ENCODE measurements at regions not wholly inside any gene's neighbourhood (a gene's known extent, or its start where the extent isn't known, plus 50 kb on each side); places are given as distances from the start of the nearest gene placed in this dataset. TPM values are rescaled to one million over a fixed set of nuclear protein-coding genes. Genes with fewer than 3 reads are reported as not detected.
"Not testable (repeated sequence)": the region's sequence is repeated elsewhere in the genome, so short reads cannot be mapped to it uniquely, and the experiment has no call there.

DNA sequence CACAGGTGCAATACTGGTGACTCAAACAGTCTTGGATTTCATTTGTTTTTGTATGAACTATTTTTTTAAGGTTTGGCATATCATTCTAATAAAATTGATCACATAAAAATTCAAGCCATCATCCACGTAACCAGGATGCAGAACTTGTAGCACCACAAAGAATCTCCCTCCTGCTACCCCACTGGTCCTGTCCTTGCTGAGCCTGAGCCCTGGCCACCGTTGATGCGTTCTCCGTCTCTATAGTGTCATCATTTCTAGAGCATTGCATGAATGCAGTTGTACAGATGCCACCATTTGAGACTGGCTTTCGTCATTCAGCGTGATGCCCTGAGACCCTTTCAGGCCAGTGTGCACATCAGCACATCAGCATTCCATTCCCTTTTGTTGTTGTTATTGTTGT is 273.5 kb downstream of the TCERG1L start:
- H3K4me2 ChIP-seq (ENCODE audit: unreplicated experiment), result no peak overlapping the region
- no peak overlapping the region for H2AFZ ChIP-seq
- H3K36me3 ChIP-seq (ENCODE audit: low read depth), result no peaks in the 10 kb centered on the region
- no peak overlapping the region for H3K27ac ChIP-seq
- H3K27me3 ChIP-seq (replicated peaks; ENCODE audit: insufficient read depth), result no peaks in the 10 kb centered on the region
- no peaks in the 10 kb centered on the region for H3K4me1 ChIP-seq (ENCODE audit: insufficient read depth)
- no peak overlapping the region for H3K4me3 ChIP-seq
- no peak for DNase-seq
- H3K9me2 ChIP-seq (ENCODE audit: insufficient read depth), result no peaks in the 10 kb centered on the region
- TF ChIP-seq EZH2 (IDR thresholded peaks at IDR 0.05; ENCODE audit: insufficient read depth, poor library complexity, severe bottlenecking) (no peak), EZH2phosphoT487 (IDR thresholded peaks at IDR 0.05; ENCODE audit: insufficient read depth, low read depth) (no peak)
- H3K9ac ChIP-seq, result no peak overlapping the region
- no peaks in the 10 kb centered on the region for H3F3A ChIP-seq (ENCODE audit: insufficient read depth)
- in situ Hi-C loops (cut with MboI), result no loop called here
- no peaks in the 10 kb centered on the region for H4K20me1 ChIP-seq (ENCODE audit: insufficient read depth)
- H3K79me2 ChIP-seq (ENCODE audit: insufficient read depth), result no peaks in the 10 kb centered on the region
- 41 to 50% methylated on average over 6 of the region's 6 CpGs for WGBS, 2 experiments (ENCODE audit: low coverage in 1 of 2, low lambda C conversion rate in 2 of 2, missing lambda C conversion rate in 2 of 2)
- H3K9me3 ChIP-seq (ENCODE audit: low read depth), result no peaks in the 10 kb centered on the region

- Histone ChIP-seq H4K20me1 (ENCODE audit: insufficient read depth) (no peaks in the 10 kb centered on the region), H2AFZ (no peak overlapping the region), H3K9me3 (ENCODE audit: low read depth) (no peaks in the 10 kb centered on the region), H3F3A (ENCODE audit: insufficient read depth) (no peaks in the 10 kb centered on the region), H3K79me2 (ENCODE audit: insufficient read depth) (no peaks in the 10 kb centered on the region), H3K27me3 (replicated peaks; ENCODE audit: insufficient read depth) (no peaks in the 10 kb centered on the region), H3K4me2 (ENCODE audit: unreplicated experiment) (no peak overlapping the region), H3K36me3 (ENCODE audit: low read depth) (no peaks in the 10 kb centered on the region), H3K9me2 (ENCODE audit: insufficient read depth) (no peaks in the 10 kb centered on the region), H3K4me3 (no peak overlapping the region), H3K27ac (no peak overlapping the region), H3K4me1 (ENCODE audit: insufficient read depth) (no peaks in the 10 kb centered on the region), H3K9ac (no peak overlapping the region)
- WGBS, 2 experiments (ENCODE audit: low coverage in 1 of 2, low lambda C conversion rate in 2 of 2, missing lambda C conversion rate in 2 of 2), result 41 to 47% methylated on average over 10 of the region's 10 CpGs
- DNase-seq, result no peak
- in situ Hi-C loops (cut with MboI), result no loop called here
- TF ChIP-seq EZH2 (IDR thresholded peaks at IDR 0.05; ENCODE audit: insufficient read depth, poor library complexity, severe bottlenecking) (no peak), EZH2phosphoT487 (IDR thresholded peaks at IDR 0.05; ENCODE audit: insufficient read depth, low read depth) (no peak)
These were observed 270.5 kb downstream of the TCERG1L start for GRCh38 chr10:131041031-131041430.

- Histone ChIP-seq H3K4me2 (ENCODE audit: unreplicated experiment) (no peak overlapping the region), H3K4me1 (ENCODE audit: insufficient read depth) (no peaks in the 10 kb centered on the region), H3K9me3 (ENCODE audit: low read depth) (no peaks in the 10 kb centered on the region), H4K20me1 (ENCODE audit: insufficient read depth) (no peaks in the 10 kb centered on the region), H3K4me3 (no peak overlapping the region), H3K9me2 (ENCODE audit: insufficient read depth) (no peaks in the 10 kb centered on the region), H3K36me3 (ENCODE audit: low read depth) (no peaks in the 10 kb centered on the region), H3K27ac (no peak overlapping the region), H3F3A (ENCODE audit: insufficient read depth) (no peaks in the 10 kb centered on the region), H2AFZ (no peak overlapping the region), H3K9ac (no peak overlapping the region), H3K27me3 (replicated peaks; ENCODE audit: insufficient read depth) (no peaks in the 10 kb centered on the region), H3K79me2 (ENCODE audit: insufficient read depth) (no peaks in the 10 kb centered on the region)
- no peak for DNase-seq
- TF ChIP-seq EZH2phosphoT487 (IDR thresholded peaks at IDR 0.05; ENCODE audit: insufficient read depth, low read depth) (no peak), EZH2 (IDR thresholded peaks at IDR 0.05; ENCODE audit: insufficient read depth, poor library complexity, severe bottlenecking) (no peak)
- in situ Hi-C loops (cut with MboI), result no loop called here
- 36 to 40% methylated on average over 5 of the region's 5 CpGs for WGBS, 2 experiments (ENCODE audit: low coverage in 1 of 2, low lambda C conversion rate in 2 of 2, missing lambda C conversion rate in 2 of 2)
These were observed 270.1 kb downstream of the TCERG1L start for GRCh38 chr10:131041441-131041840.

GRCh38 chr10:131042015-131042414 is 269.5 kb downstream of the TCERG1L start:
- H3K9ac ChIP-seq; H4K20me1 ChIP-seq (ENCODE audit: insufficient read depth); H3K9me2 ChIP-seq (ENCODE audit: insufficient read depth); H3K4me2 ChIP-seq (ENCODE audit: unreplicated experiment); H3K27ac ChIP-seq; DNase-seq; H3K27me3 ChIP-seq (replicated peaks; ENCODE audit: insufficient read depth); H3K79me2 ChIP-seq (ENCODE audit: insufficient read depth); H3K4me3 ChIP-seq; H3F3A ChIP-seq (ENCODE audit: insufficient read depth); H3K4me1 ChIP-seq (ENCODE audit: insufficient read depth); H3K9me3 ChIP-seq (ENCODE audit: low read depth); in situ Hi-C loops (cut with MboI); H3K36me3 ChIP-seq (ENCODE audit: low read depth); H2AFZ ChIP-seq: not testable (repeated sequence)
- WGBS, 2 experiments (ENCODE audit: low coverage in 1 of 2, low lambda C conversion rate in 2 of 2, missing lambda C conversion rate in 2 of 2), result 45% methylated on average over 5 of the region's 6 CpGs; no CpG with 5 or more reads in 1 of the 2 experiments

MicroRNA genes in the stretch of these regions (microRNA counts, 767-probe panel; counts per million panel counts)
- microRNA hsa-miR-378c, result 447 counts per million, percentile 86 among the panel's probes with 10 or more counts

Small RNAs in the stretch of these regions (microRNA-seq; reads per million reads assigned to microRNA genes)
- gene MIR378C (ENCODE audit: borderline number of aligned reads), result not detected

Small RNAs in the stretch of these regions (small RNA-seq; reads per million reads assigned to genes)
- gene MIR378C (ENCODE audit: low read depth, low replicate concordance) (not detected), gene RF00019 (ENCODE audit: low read depth, low replicate concordance) (not detected)

Measured in GM23248 (cell line).